Activated CD4-positive, alpha-beta T cell treated with anti-CD3 and anti-CD28 coated beads, Interleukin-2, amount 50 U/mL, for 1 hour (primary cell): ENCODE measurements at regions not wholly inside any gene's neighbourhood (a gene's known extent, or its start where the extent isn't known, plus 50 kb on each side); places are given as distances from the start of the nearest gene placed in this dataset.
"Not testable (repeated sequence)": the region's sequence is repeated elsewhere in the genome, so short reads cannot be mapped to it uniquely, and the experiment has no call there.

ENCODE experiments used
- DNase-seq: peaks from one replicate; pipeline ENCODE4 v3.0.0-alpha.2; 2020

- no peak for DNase-seq
Measured at GRCh38 chr3:21995079-21995607, 244.1 kb upstream of the ZNF385D start.

GRCh38 chr3:22007368-22007767, 256.4 kb upstream of the ZNF385D start:
- DNase-seq, result no peak

DNA sequence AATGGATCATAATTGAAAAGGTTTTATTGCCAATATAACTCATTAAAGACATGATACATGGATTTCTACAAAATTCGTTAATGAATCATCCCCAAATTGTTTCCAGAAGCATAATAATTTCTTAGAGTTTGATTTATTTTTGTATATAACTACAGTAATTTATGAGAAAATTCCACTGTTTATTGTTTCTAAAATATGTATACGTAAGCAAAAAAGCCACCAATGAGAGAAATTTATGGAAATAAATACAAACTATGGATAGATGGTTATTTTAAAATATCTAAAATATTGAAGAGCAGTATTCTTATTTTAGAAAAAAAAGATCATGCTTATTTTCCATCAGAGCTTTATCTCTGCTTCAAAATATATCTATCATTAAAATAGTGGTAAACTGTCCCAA, 260.0 kb upstream of the ZNF385D start:
- no peak for DNase-seq

GRCh38 chr3:22012471-22012870, 261.5 kb upstream of the ZNF385D start:
- no peak for DNase-seq

DNA sequence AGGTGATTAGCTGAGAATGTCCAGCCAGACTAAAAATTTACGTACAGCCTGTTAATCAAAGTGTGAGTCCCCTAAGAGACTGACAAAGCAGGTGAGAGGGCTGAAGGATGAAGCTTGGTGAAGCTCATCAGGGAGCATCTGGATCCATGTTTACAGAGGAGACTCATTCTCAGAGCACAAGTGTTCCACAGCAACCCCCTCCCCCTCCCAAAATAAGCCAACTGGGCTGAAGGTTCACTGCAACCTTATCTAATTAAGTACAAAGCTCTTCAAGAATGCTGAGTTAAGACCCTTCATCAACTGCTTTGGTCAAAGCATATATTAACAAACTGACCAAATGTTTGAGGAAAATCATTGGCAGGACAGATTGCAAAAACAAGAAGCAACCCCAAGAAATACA, 262.6 kb upstream of the ZNF385D start:
- no peak for DNase-seq

- DNase-seq, result no peak
Measured at GRCh38 chr3:22016197-22016596, 265.2 kb upstream of the ZNF385D start.

DNA sequence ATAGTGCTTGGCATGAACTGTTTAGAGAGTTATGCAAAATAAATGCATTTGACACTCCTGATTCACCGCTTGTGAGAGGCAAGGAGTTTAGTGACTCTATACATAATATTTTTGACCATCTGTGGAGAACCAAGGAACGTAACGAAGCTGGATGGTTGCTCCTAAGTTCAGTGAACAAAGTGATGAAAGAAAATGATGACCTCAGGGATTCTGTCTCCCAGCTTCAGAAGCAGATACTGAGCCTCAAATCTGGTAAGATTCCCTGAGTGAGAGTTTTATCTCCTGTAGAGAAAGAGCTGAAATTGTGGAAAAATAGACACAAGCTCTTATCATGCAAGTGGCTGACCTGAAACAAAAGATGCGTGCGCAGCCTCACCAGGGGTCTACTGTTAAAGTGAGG, 273.6 kb upstream of the ZNF385D start:
- not testable (repeated sequence) for DNase-seq

DNA sequence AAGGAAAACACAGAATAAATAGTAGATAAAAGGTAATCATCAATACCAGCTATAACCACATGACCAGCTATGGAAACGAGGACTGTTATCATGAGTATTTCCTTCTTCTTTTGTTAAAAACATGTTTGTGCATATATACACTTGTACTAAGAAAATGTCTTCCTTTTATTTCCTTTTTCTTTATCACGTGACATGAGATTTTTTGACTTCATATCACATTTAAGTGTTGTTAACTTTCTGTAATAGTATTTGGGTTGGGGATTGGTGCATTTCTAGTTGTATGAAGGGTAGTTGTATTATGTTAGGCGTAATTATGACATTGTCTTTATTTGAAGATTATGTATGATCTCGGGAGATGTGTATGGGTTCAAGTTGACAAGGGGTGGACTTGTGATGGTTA, 278.5 kb upstream of the ZNF385D start:
- DNase-seq, result no peak

GRCh38 chr3:22039161-22039560, 288.2 kb upstream of the ZNF385D start:
- no peak for DNase-seq

DNA sequence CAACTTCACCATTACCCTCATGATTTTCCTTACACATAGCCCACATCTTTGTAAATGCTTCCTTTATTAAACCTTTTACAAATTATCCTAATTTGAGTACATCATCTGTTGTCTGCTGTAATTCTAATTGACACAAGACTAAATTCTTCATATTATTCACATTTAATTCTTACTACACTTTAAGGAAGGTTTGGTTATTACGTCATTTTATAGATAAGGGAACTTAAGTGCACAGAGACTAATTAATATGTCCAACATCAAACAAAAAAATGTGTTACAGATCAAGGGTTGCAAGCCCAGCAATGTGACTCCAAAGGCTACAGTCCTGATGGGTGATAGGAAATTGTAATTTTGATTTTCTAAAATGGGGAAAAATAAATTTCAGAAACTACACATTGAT, 289.1 kb upstream of the ZNF385D start:
- no peak for DNase-seq

DNA sequence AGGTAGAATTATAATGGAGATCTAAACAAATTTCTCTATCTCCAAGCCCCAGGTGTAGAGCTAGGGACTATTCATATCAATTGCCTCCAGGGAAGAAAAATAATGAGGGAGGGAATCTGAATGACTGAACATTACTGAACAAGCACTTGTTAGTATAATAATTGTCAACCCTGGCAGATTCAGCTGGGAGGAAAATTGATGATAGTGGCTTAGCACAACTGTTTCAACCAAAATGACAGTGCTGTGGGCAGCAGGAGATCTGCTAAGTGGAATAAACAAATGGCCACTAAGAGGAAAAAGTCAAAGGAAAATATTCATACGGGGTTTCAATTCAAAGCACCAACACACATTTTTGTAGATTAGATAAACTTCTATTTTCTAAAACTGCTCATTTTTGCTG, 294.9 kb upstream of the ZNF385D start:
- DNase-seq, result no peak

GRCh38 chr3:22063500-22063899, 312.5 kb upstream of the ZNF385D start:
- DNase-seq, result no peak

DNA sequence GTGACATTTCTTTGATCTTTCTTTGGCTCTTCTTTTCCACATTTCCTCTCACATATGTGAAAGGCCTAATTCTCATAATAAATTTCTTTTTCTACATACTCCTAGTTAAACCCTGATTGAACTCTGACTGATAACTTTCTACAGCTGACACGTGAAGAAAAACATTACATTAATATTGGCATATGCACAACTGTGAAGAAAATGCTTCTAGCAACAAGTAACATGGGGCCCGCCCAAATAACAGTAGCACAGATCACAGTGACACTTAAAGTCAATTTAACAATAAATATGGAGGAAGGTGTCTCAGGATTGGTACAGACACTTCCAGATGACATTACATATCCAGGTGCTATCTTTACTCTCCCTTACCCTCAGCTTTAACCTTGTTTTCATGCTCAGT, 317.6 kb upstream of the ZNF385D start:
- DNase-seq, result no peak

- DNase-seq, result no peak
Measured at GRCh38 chr3:22088204-22088603, 337.2 kb upstream of the ZNF385D start.

GRCh38 chr3:22089284-22089683, 338.3 kb upstream of the ZNF385D start:
- no peak for DNase-seq

- DNase-seq, result no peak
Measured at GRCh38 chr3:22091329-22091728, 340.3 kb upstream of the ZNF385D start.

GRCh38 chr3:22098021-22098420, 347.0 kb upstream of the ZNF385D start:
- no peak for DNase-seq

DNA sequence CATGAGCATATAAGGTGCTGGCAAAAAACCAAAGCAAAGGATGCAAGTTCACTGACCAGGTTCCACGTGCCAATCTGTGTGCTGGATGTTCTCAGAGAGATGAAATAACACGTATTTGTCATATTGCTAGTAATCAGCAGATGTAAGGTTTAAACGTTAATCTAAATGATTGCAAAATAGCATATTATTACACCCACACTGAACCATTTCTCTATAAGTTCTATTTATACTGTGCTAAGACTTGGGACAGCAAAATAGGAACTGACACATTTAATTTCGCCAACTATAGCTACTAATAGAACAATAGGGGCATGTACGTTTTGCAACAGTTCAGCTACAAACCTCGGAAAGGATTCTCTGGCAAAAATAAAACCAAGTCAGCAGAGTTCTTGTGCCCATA, 350.3 kb upstream of the ZNF385D start:
- no peak for DNase-seq

GRCh38 chr3:22101811-22102210, 350.8 kb upstream of the ZNF385D start:
- DNase-seq, result no peak

GRCh38 chr3:22103423-22103822, 352.4 kb upstream of the ZNF385D start:
- no peak for DNase-seq

DNA sequence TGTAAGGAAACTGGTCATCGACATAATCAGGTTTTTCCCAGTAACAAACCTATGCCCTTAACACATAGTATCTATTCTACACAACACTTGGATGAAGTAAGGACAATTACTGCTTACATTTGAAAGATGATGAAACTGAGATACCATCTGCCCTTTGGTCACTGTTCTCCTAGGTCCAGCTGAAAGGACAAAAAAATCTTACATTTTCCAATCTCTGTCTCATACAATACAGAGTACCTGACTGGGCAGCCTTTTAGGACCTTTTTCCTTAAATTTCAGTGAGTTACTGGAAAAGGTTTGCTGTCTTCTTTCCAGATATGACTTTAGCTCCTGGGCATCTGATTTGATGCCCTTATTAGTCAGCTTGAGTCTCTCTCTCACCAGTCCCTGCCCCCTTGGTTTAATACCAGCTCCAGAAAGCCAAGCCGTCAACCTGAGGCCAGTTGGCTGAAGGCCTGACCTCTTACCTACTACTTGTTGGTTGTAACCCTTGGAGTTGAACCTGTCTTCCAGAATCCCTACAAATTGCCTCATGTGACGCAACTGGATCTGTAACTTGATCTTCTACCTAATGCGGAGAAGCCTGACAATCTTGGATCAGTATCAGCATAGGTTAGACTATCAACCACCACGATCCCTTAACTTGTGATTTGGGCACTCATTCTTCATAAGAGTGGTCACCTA, 355.3 kb upstream of the ZNF385D start:
- DNase-seq, result no peak

DNA sequence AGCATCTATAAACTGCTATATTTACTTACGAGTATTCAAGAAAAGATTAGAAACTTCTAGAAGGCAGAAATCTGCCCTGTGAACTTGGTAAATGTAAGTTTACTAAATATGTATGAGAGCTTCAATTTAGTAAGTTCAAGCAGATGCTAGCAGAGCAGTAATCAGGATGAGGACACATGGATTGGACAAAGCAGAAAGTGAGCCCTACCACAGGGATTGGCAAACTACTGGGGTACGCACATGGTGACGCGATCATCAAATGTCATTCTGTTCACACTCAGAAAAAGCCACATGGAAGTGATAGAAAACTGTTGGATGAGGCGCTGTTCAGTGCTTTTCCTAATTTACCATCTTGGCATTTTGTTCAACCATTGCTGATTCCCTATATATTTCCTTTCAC, 360.2 kb upstream of the ZNF385D start:
- no peak for DNase-seq

DNA sequence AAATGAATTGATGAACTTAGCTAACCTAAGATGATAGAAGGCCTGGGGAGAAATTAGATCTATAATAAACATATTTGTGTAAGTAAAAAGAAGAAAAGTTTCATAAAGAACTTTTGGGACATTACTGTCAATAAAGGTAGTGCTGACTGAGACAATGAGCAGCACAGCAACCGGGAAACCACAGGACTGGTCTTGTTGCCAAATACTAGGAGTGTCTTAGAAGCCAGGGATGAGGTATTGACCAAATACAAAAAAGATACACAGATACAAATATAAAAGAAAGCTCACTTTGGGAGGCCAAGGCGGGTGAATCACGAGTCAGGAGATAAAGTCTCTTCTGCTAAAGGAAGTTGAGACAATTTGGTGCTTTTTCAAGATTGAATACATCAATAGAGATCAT, 362.4 kb upstream of the ZNF385D start:
- no peak for DNase-seq

DNA sequence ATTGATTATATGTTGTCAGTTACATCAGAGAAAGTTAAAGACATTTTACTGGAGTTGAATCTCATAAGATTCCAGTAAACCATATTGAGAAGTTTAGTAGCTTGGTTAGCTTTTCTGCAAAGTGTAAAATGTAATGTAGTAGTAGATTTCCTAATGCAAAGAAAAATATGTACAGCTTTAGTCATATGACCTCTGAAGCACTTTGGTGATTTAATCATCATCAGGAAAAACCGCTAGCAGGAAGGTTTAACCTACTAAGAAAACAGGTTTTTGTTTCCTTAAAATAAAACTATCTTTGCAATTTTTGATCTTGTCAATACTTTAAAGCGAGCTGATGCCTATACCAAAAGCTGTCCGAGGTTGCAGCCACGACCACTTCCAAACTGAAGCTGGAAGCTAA, 364.6 kb upstream of the ZNF385D start:
- no peak for DNase-seq

DNA sequence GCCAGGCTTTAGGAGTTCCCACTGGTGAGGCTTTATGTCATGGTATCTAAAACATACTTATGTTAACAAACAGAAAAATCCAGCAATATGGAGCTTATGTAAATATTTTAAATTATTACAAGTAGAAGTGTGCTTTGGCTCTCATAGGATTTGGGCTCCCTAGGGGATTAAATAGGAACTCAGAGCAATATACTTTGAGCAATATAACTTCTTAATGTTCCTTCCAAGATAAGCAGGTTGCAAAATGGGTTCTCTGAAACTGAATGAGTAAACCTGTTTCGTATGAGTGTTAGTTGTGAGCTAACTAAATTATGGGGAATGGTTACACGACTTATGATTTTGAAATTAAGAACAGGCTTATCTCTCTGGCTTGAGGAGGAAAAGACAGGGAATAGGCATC, 366.1 kb upstream of the ZNF385D start:
- DNase-seq, result no peak
